ENCODE measurements at regions not wholly inside any gene's neighbourhood (a gene's known extent, or its start where the extent isn't known, plus 50 kb on each side); places are given as distances from the start of the nearest gene placed in this dataset.

DNA sequence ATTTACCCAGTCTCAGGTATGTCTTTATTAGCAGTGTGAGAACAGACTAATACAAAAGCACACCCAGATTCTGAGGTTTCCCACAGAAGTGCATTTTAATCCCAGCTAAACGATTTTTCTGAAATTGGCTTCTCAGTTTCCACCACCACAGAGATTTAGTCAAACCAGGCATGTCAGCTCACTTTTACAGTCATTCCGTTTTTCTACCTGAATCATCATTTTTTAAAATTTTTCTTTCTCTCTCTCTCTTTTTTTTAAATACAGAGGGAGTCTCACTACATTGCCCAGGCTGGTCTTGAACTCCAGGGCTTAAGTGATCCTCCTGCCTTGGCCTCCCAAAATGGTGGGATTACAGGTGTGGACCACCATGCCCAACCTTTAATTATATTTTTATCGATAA is 389.1 kb downstream of the HAPSTR1 start:
- H3K36me3 ChIP-seq (ENCODE audit: control insufficient read depth, insufficient read depth, low read length), result no peaks in the 10 kb centered on the region
- 0% methylated on average over 3 of the region's 3 CpGs for WGBS (ENCODE audit: insufficient coverage, low coverage, missing lambda C conversion rate)
- no peaks in the 10 kb centered on the region for H3K4me1 ChIP-seq (replicated peaks in 1 of 2; ENCODE audit: control insufficient read depth in 2 of 2, insufficient read depth in 2 of 2, low read length in 2 of 2)
- no peak overlapping the region for H2AFZ ChIP-seq (ENCODE audit: low read depth, low read length)
- no peaks in the 10 kb centered on the region for H3K79me2 ChIP-seq (ENCODE audit: control insufficient read depth, insufficient read depth, low read length)
- intact Hi-C loops (cut with micrococcal nuclease) (no loop called here), in situ Hi-C loops (cut with MboI) (no loop called here)
- no peaks in the 10 kb centered on the region for H3K9me3 ChIP-seq (replicated peaks; ENCODE audit: control insufficient read depth, insufficient read depth, low read depth, low read length)
- H3K4me2 ChIP-seq (ENCODE audit: insufficient read depth, low read length), result no peak overlapping the region
- H3K4me3 ChIP-seq, result no peak overlapping the region
- H3K27ac ChIP-seq (ENCODE audit: extremely low read depth, low read depth, low read length), result no peak overlapping the region
- H3K9ac ChIP-seq (ENCODE audit: insufficient read depth in 1 of 2, low read depth in 2 of 2, low read length in 2 of 2), result no peak overlapping the region
- DNase-seq (ENCODE audit: extremely low read depth in 1 of 4, low spot score in 3 of 4) (no peak), FAIRE-seq (no peak), ATAC-seq (no peak)
- BruUV-seq (replicated peaks), result no TSS peak
- POLR2A ChIA-PET, result no interaction called here
- no peaks in the 10 kb centered on the region for H3K9me1 ChIP-seq (ENCODE audit: control insufficient read depth, insufficient read depth, low read length)
- TF ChIP-seq FOXA1 (IDR thresholded peaks at IDR 0.05; ENCODE audit: borderline replicate concordance) (no peak), BRCA1 (IDR thresholded peaks at IDR 0.05) (no peak), BRCA1 (CRISPR knock-in tag; IDR thresholded peaks at IDR 0.05) (no peak), RBM25 (IDR thresholded peaks at IDR 0.05; ENCODE audit: low read depth, low read length, severe bottlenecking) (no peak), FOXJ2 (tag; IDR thresholded peaks at IDR 0.05) (no peak), ZNF668 (CRISPR knock-in tag; IDR thresholded peaks at IDR 0.05) (no peak), C11orf30 (IDR thresholded peaks at IDR 0.05; ENCODE audit: low read depth) (peak; percentile 29; the same call in 1 of the 2 replicates), ZNF316 (IDR thresholded peaks at IDR 0.05) (peak; percentile 40; the same call in 1 of the 2 replicates), ELF2 (CRISPR knock-in tag; IDR thresholded peaks at IDR 0.05) (no peak), ZNF79 (CRISPR knock-in tag; IDR thresholded peaks at IDR 0.05; ENCODE audit: low read depth) (no peak), RNF2 (IDR thresholded peaks at IDR 0.05) (no peak), RBM15 (IDR thresholded peaks at IDR 0.05; ENCODE audit: insufficient read depth, low read length) (no peak), PCBP2 (IDR thresholded peaks at IDR 0.05; ENCODE audit: low read depth, low read length, poor library complexity, severe bottlenecking) (no peak)
- TF ChIP-seq, protein P1, sequence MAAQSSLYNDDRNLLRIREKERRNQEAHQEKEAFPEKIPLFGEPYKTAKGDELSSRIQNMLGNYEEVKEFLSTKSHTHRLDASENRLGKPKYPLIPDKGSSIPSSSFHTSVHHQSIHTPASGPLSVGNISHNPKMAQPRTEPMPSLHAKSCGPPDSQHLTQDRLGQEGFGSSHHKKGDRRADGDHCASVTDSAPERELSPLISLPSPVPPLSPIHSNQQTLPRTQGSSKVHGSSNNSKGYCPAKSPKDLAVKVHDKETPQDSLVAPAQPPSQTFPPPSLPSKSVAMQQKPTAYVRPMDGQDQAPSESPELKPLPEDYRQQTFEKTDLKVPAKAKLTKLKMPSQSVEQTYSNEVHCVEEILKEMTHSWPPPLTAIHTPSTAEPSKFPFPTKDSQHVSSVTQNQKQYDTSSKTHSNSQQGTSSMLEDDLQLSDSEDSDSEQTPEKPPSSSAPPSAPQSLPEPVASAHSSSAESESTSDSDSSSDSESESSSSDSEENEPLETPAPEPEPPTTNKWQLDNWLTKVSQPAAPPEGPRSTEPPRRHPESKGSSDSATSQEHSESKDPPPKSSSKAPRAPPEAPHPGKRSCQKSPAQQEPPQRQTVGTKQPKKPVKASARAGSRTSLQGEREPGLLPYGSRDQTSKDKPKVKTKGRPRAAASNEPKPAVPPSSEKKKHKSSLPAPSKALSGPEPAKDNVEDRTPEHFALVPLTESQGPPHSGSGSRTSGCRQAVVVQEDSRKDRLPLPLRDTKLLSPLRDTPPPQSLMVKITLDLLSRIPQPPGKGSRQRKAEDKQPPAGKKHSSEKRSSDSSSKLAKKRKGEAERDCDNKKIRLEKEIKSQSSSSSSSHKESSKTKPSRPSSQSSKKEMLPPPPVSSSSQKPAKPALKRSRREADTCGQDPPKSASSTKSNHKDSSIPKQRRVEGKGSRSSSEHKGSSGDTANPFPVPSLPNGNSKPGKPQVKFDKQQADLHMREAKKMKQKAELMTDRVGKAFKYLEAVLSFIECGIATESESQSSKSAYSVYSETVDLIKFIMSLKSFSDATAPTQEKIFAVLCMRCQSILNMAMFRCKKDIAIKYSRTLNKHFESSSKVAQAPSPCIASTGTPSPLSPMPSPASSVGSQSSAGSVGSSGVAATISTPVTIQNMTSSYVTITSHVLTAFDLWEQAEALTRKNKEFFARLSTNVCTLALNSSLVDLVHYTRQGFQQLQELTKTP (IDR thresholded peaks at IDR 0.05; ENCODE audit: low read depth in 1 of 2, partially characterized antibody in 2 of 2), result no peak
- H3K27me3 ChIP-seq (ENCODE audit: control insufficient read depth in 2 of 2, insufficient read depth in 2 of 2, low read length in 2 of 2), result peaks cover 0 to 7% of the 10 kb centered on the region in 2 experiments; a peak in 3 of 5 replicates
- CTCF ChIA-PET (ENCODE audit: low intra/inter-chr PET ratio), result no interaction called here
- H4K20me1 ChIP-seq (replicated peaks; ENCODE audit: control insufficient read depth, insufficient read depth, low read length), result no peaks in the 10 kb centered on the region
